Effector memory CD8-positive, alpha-beta T cell (primary cell): ENCODE measurements at regions not wholly inside any gene's neighbourhood (a gene's known extent, or its start where the extent isn't known, plus 50 kb on each side); places are given as distances from the start of the nearest gene placed in this dataset.
A peak's percentile ranks its signal among the peaks of the same experiment; 100 is the strongest.

Experiments
- ATAC-seq: fragments of 150-1000 bp; cut with Tn5 transposase; replicated peaks from 2 replicates; pipeline ENCODE4 v1.10.0; 2021; ENCODE audit warnings: mild to moderate bottlenecking, moderate library complexity
- DNase-seq, 3 experiments: peaks; one replicate each; pipeline ENCODE4 v3.0.0; 2021
- H3K27ac Mint-ChIP-seq, 2 donors: one replicate each; pipeline ENCODE4 v1.8.0; 2022; ENCODE audit warnings: mild to moderate bottlenecking in 2 of 2, mixed read lengths in 2 of 2, moderate library complexity in 2 of 2
- H3K27me3 Mint-ChIP-seq, 2 donors: one replicate each; pipeline ENCODE4 v1.8.0; 2022; ENCODE audit warnings: mixed read lengths in 2 of 2
- H3K36me3 Mint-ChIP-seq: one replicate; pipeline ENCODE4 v1.8.0; 2022; ENCODE audit warnings: mild to moderate bottlenecking, moderate library complexity, mixed read lengths; ENCODE audit not compliant: insufficient read depth
- H3K4me1 Mint-ChIP-seq, 2 donors: one replicate each; pipeline ENCODE4 v1.8.0; 2022; ENCODE audit warnings: low read depth in 2 of 2, mixed read lengths in 2 of 2
- H3K4me3 Mint-ChIP-seq, 2 donors: one replicate each; pipeline ENCODE4 v1.8.0; 2022; ENCODE audit warnings: mild to moderate bottlenecking in 2 of 2, mixed read lengths in 2 of 2, moderate library complexity in 2 of 2
- H3K9me3 Mint-ChIP-seq, 2 donors: one replicate each; pipeline ENCODE4 v1.8.0; 2022; ENCODE audit warnings: mixed read lengths in 2 of 2

DNA sequence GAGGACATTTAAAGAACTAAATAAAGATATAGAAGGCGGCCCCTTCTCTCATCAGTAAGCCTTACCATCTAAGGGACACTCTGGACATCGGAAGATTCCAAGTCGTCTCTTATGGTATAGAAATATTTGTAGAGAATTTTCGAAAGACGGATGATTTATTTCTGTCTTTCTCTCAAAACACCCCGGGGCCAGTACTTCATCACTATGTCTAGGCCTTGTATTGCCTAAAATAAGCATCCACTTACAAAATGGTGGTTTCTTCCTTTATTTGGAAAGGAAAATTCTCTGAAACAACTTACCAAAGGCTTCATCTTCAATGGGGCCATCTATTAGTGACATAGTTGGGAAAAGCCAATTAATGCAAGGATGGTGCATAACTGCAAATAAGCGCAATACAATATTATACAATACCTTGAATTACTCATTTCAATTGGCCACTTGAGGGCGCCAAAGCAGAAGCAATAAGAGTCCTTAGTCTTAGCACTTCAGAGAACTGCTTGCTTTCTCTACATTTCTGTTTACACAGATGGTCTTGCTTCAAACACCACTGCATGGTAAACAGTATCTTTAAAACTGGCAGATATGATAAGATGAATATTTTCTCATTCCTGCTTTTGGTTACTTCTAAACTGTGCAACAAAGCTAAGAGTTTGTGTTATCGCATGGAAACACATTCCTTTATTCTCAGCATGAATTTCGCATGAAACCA lies 113.2 kb downstream of the VIP start:
- Mint-ChIP-seq H3K4me3 (no peak overlapping the region), H3K4me1 (peaks cover 3 to 6% of the 10 kb centered on the region in 2 donors), H3K36me3 (no peaks in the 10 kb centered on the region), H3K27me3 (peaks cover 20 to 32% of the 10 kb centered on the region in 2 donors), H3K9me3 (no peaks in the 10 kb centered on the region), H3K27ac (no peak overlapping the region)
- DNase-seq (peak; percentile 54 to 65 (median 61)), ATAC-seq (peak; percentile 77)

DNA sequence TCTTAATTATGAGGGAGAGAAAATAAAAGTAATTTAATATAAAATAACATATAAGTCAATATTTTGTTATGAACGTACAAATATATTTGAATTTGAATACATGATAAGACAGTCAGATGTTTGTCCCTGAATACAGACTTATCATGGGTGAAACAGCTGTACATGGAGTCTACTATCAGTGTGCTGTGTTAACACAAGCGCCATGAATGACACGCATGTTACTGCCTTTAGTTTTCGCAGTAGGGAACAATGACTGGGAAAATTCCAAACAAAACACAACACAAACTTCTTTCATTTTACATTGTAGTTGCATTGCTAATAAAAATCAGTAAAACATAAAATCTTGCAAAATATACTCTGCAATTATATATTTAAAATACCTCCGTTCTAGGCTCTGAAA lies 108.6 kb downstream of the FBXO5 start:
- H3K4me3 Mint-ChIP-seq: no peak overlapping the region

DNA sequence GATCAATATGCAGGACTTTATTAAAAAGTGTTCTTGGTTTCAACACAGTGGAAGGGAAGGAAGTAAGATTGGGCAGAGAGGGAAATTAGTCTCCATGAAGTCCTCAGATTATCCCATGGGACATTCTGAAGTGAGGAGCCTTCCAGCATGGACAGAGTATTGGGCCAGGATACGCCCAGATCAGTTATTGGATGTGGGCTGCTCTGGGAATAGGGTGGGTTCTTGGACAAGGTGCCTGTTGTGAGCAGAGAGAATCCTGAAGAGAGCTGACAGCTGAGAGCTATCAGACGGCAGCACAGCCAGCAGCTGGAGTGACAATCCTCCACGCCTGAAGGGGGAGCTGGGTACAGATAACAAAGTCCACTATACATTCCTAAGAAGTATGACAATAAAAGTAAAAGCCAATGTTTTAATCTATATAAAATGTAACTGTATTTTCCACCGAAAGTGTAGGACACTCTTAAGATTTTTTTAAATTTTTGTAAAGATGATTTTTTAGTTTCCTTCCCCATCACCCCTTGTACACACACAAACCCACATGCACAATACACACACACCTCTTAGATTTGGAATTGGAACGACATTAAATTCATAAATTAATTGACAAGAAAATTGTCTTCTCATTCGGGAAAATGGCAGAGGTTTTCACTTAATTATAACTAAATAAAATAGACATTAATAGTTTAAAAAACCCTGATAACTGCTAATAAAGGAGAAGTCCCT lies 107.8 kb downstream of the FBXO5 start:
- no peak overlapping the region for H3K4me3 Mint-ChIP-seq
- H3K27ac Mint-ChIP-seq: no peak overlapping the region
- H3K4me1 Mint-ChIP-seq: no peaks in the 10 kb centered on the region
- H3K36me3 Mint-ChIP-seq: no peaks in the 10 kb centered on the region
- H3K9me3 Mint-ChIP-seq: peaks cover 6 to 9% of the 10 kb centered on the region in 2 donors
- peaks cover 47 to 48% of the 10 kb centered on the region in 2 donors for H3K27me3 Mint-ChIP-seq
- DNase-seq (no peak), ATAC-seq (no peak)

More for the DNA sequence above, 108.6 kb downstream of the FBXO5 start:
- Mint-ChIP-seq H3K9me3 (peaks cover 0 to 1% of the 10 kb centered on the region in 2 donors), H3K27me3 (peaks cover 39 to 42% of the 10 kb centered on the region in 2 donors), H3K4me1 (no peaks in the 10 kb centered on the region), H3K27ac (no peak overlapping the region), H3K36me3 (no peaks in the 10 kb centered on the region)
- no peak for DNase-seq
- no peak for ATAC-seq

- no peak overlapping the region for H3K27ac Mint-ChIP-seq
- H3K36me3 Mint-ChIP-seq: no peaks in the 10 kb centered on the region
- ATAC-seq (no peak), DNase-seq (no peak)
- H3K27me3 Mint-ChIP-seq: peaks cover 63 to 69% of the 10 kb centered on the region in 2 donors
- no peaks in the 10 kb centered on the region for H3K4me1 Mint-ChIP-seq
- H3K4me3 Mint-ChIP-seq: no peak overlapping the region
- H3K9me3 Mint-ChIP-seq: peaks cover 10 to 12% of the 10 kb centered on the region in 2 donors
Observed at GRCh38 chr6:152879681-152880080, 103.2 kb downstream of the FBXO5 start.

- Mint-ChIP-seq H3K9me3 (no peaks in the 10 kb centered on the region), H3K4me3 (no peak overlapping the region), H3K36me3 (no peaks in the 10 kb centered on the region), H3K27ac (no peak overlapping the region), H3K27me3 (peaks cover 60 to 70% of the 10 kb centered on the region in 2 donors), H3K4me1 (peaks cover 5 to 6% of the 10 kb centered on the region in 2 donors)
- ATAC-seq (no peak), DNase-seq (no peak)
Observed at GRCh38 chr6:152893187-152893586, 89.7 kb downstream of the FBXO5 start.

- peaks cover 33 to 54% of the 10 kb centered on the region in 2 donors for H3K27me3 Mint-ChIP-seq
- no peak overlapping the region for H3K4me3 Mint-ChIP-seq
- H3K4me1 Mint-ChIP-seq: peaks cover 5 to 7% of the 10 kb centered on the region in 2 donors
- DNase-seq: no peak
- H3K36me3 Mint-ChIP-seq: no peaks in the 10 kb centered on the region
- H3K27ac Mint-ChIP-seq: no peak overlapping the region
- no peak for ATAC-seq
- no peaks in the 10 kb centered on the region for H3K9me3 Mint-ChIP-seq
Observed at GRCh38 chr6:152896923-152897322, 85.9 kb downstream of the FBXO5 start.

GRCh38 chr6:152897807-152898399 lies 84.9 kb downstream of the FBXO5 start:
- H3K27me3 Mint-ChIP-seq: peaks cover 36 to 54% of the 10 kb centered on the region in 2 donors
- H3K4me3 Mint-ChIP-seq: no peak overlapping the region
- ATAC-seq (peak; percentile 85), DNase-seq (peak; percentile 60 to 75 (median 66))
- peaks cover 5 to 7% of the 10 kb centered on the region in 2 donors for H3K4me1 Mint-ChIP-seq
- no peaks in the 10 kb centered on the region for H3K9me3 Mint-ChIP-seq
- H3K27ac Mint-ChIP-seq: no peak overlapping the region
- no peaks in the 10 kb centered on the region for H3K36me3 Mint-ChIP-seq

DNA sequence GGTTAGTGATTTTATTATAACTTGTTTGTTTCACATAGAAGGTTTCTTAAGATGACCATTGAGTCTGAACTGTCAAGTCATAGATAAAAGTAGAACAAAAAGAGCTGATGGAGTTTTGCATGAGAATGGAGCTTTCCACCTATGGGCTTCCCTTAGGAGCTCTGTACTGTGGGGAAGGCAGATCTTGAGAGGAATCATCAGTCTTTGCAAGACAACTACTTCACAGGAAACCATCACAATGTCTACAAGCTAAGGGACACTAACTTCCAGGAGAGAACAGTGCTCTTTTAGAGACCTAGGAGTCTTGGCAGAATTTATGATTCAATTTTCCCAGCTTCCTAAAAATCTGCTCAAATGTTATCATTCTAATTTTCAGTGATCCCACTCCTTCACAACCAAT lies 78.2 kb downstream of the FBXO5 start:
- Mint-ChIP-seq H3K4me3 (no peak overlapping the region), H3K36me3 (no peaks in the 10 kb centered on the region), H3K27me3 (peaks cover 18 to 30% of the 10 kb centered on the region in 2 donors), H3K9me3 (no peaks in the 10 kb centered on the region), H3K4me1 (no peaks in the 10 kb centered on the region), H3K27ac (no peak overlapping the region)
- DNase-seq (no peak), ATAC-seq (no peak)

DNA sequence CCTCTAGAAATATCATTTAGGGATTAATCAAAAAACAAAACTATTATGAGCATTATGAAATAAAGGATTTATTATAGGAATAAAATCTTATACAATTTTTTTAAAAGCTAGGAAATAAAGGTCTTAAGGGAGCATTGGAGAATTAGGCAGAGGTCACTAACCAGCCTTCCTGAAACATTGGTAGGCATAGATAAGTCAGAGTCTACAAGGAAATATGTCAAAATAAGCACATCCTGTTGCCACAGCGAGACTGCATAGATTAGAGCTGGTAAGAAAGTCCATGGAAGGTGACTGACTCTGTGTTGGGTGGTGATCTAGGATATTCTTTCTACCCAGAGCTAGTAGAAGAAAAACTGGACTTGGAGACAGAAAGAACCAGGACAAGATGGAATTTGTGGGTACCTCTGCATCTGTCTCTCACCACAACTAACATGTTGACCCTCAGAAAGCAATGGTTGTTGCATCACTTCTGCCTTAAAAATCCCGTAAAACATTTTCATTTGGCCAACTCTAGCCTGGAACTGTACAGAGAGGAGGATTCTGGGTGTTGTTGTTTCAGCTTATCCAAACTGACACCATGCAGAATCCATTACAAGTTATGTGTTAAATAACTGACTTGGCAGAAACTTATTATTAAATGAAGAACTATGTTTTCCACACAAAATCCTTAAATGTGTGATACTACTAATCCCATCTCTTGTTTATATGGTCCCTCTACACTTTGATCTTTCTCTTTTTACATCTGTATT lies 77.1 kb downstream of the FBXO5 start:
- ATAC-seq (no peak), DNase-seq (no peak)
- H3K4me3 Mint-ChIP-seq: no peak overlapping the region
- no peaks in the 10 kb centered on the region for H3K36me3 Mint-ChIP-seq
- peaks cover 29 to 37% of the 10 kb centered on the region in 2 donors for H3K27me3 Mint-ChIP-seq
- H3K9me3 Mint-ChIP-seq: no peaks in the 10 kb centered on the region
- no peak overlapping the region for H3K27ac Mint-ChIP-seq
- no peaks in the 10 kb centered on the region for H3K4me1 Mint-ChIP-seq

DNA sequence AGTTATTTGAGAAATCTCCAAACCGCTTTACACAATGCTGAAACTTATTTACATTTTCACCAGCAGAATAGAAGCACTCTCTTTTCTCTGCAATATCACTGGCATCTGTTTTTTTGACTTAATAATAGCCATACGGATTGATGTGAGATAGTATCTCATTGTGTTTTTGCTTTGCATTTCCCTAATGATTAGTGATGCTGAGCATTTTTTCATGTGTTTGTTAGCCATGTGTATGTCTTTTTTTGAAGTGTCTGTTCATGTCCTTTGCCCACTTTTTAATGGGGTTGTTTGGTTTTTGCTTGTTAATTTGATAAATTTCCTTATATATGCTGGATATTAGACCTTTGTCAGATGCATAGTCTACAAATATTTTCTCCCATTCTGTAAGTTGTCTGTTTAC lies 73.6 kb downstream of the FBXO5 start:
- H3K36me3 Mint-ChIP-seq: no peaks in the 10 kb centered on the region
- ATAC-seq: no peak
- no peaks in the 10 kb centered on the region for H3K4me1 Mint-ChIP-seq
- no peak overlapping the region for H3K27ac Mint-ChIP-seq
- DNase-seq: no peak
- no peak overlapping the region for H3K4me3 Mint-ChIP-seq
- H3K27me3 Mint-ChIP-seq: peaks cover 56 to 59% of the 10 kb centered on the region in 2 donors
- H3K9me3 Mint-ChIP-seq: peaks cover 5 to 10% of the 10 kb centered on the region in 2 donors

DNA sequence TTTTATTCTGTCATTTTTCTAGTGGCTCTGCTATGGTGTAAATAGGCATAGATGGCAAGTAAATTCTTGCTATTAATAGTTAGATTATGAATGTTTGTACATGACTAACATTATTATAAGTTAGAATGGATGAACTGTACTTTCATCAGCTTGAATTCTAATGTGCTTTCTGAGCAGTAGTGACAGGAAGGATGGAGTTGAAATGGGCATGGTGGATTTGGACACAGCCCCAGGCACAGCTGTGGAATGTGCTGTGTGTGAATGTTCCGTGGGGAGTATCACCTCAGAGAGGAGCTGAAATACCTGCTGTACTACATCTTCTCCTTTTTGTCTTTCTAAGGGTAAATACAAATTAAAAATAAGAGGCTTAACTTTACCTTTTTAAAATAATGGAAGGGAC lies 66.8 kb downstream of the FBXO5 start:
- Mint-ChIP-seq H3K27ac (no peak overlapping the region), H3K27me3 (peaks cover 67 to 75% of the 10 kb centered on the region in 2 donors), H3K4me3 (no peak overlapping the region), H3K9me3 (peaks cover 5 to 17% of the 10 kb centered on the region in 2 donors), H3K4me1 (no peaks in the 10 kb centered on the region), H3K36me3 (no peaks in the 10 kb centered on the region)
- no peak for ATAC-seq
- DNase-seq: no peak

DNA sequence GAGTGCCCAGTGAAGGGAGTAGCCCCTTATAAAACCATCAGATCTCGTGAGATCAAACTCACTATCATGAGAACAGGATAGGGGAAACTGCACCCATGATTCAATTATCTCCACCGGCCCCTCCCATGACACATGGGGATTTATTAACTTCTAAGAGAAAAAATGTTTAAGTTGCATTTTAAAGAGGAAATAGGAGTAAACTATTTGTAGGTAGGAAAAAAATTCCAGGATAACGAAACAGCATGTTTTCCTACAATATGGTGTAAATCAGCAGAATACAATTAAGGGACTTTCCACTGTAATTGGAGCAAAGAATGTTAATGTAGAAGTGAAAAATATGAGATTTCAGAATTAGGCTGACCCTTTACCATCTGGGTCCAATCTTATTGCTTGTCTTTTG lies 63.9 kb downstream of the FBXO5 start:
- Mint-ChIP-seq H3K4me1 (no peaks in the 10 kb centered on the region), H3K4me3 (no peak overlapping the region), H3K9me3 (peaks cover 1 to 9% of the 10 kb centered on the region in 2 donors), H3K36me3 (no peaks in the 10 kb centered on the region), H3K27ac (no peak overlapping the region), H3K27me3 (peaks cover 49% of the 10 kb centered on the region in 2 donors)
- no peak for DNase-seq
- ATAC-seq: no peak

DNA sequence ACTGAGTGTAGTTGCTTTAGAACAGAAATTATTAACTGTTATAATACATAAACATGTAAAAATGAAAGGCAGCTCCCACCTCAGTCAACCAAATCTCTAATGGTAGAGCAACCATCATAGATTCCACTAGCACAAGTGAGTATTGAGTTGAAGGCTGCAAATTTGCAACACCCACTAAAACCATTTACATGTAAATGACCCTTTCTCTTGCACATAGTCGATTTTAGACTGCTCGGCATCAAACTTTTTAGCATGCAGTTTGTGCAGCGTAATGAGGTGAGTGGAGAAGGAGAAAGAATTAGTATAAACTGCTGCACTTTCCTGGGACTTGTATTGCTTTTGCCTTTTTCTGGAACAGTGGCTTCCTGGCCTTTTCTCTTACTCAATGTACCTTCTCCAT lies 62.8 kb downstream of the FBXO5 start:
- H3K27me3 Mint-ChIP-seq: peaks cover 39 to 46% of the 10 kb centered on the region in 2 donors
- no peaks in the 10 kb centered on the region for H3K9me3 Mint-ChIP-seq
- DNase-seq (no peak), ATAC-seq (no peak)
- no peak overlapping the region for H3K27ac Mint-ChIP-seq
- H3K4me3 Mint-ChIP-seq: no peak overlapping the region
- H3K36me3 Mint-ChIP-seq: no peaks in the 10 kb centered on the region
- no peaks in the 10 kb centered on the region for H3K4me1 Mint-ChIP-seq
